Right lobe of liver (tissue), 4 donors: ENCODE measurements at regions not wholly inside any gene's neighbourhood (a gene's known extent, or its start where the extent isn't known, plus 50 kb on each side); places are given as distances from the start of the nearest gene placed in this dataset.

Source experiments
- CTCF ChIP-seq, 4 donors: fragments of 200-600 bp in 3 of 4; fragments of 450-650 bp in 1 of 4; IDR thresholded peaks; one replicate each; pipeline versions ENCODE4 v1.5.1 to v1.8.0; 2016 to 2022; ENCODE audit warnings: antibody characterized with exemption in 4 of 4, mild to moderate bottlenecking in 2 of 4
- POLR2A ChIP-seq: fragments of 450-650 bp; IDR thresholded peaks from one replicate; pipeline ENCODE4 v1.6.1; 2017; ENCODE audit warnings: antibody characterized with exemption, mild to moderate bottlenecking
- donor health status: DM: no; HTN: no; CAD: no.
- donor health status: DM: no; HTN: no; CAD: no.
- donor health status: DM: no; HTN: yes; CAD: no.

- TF ChIP-seq POLR2A (no peak), CTCF (IDR thresholded peaks at IDR 0.05) (no peak)
These were observed 100.2 kb upstream of the C1QTNF7 start for GRCh38 chr4:15327311-15328298.
